ENCODE measurements at regions not wholly inside any gene's neighbourhood (a gene's known extent, or its start where the extent isn't known, plus 50 kb on each side); places are given as distances from the start of the nearest gene placed in this dataset.

GRCh38 chr10:89153971-89154370, 53.1 kb downstream of the CH25H start:
- no peak for DNase-seq (ENCODE audit: low read depth, low spot score)

GRCh38 chr10:89153116-89153515, 54.0 kb downstream of the CH25H start:
- no peak for DNase-seq (ENCODE audit: low read depth, low spot score)

DNA sequence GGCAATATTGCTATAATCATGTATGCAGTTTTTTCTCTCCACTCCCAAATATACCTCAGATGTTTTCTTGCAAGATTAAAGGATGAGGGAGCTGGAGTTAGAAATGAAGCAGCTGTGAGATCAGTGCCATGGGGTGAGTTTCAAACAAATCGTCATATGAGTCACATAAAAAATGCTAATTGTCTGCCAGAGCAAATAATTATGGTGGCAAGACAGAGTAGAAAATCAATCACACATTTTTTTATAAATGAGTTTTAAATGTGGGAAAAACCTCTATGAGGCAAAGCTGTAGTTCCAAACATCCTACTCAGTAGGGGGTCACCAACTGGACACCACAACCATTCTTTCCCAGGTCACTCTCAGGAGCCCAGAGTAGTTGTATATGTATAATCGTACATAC, 55.3 kb downstream of the CH25H start:
- DNase-seq (ENCODE audit: low read depth, low spot score), result no peak

DNA sequence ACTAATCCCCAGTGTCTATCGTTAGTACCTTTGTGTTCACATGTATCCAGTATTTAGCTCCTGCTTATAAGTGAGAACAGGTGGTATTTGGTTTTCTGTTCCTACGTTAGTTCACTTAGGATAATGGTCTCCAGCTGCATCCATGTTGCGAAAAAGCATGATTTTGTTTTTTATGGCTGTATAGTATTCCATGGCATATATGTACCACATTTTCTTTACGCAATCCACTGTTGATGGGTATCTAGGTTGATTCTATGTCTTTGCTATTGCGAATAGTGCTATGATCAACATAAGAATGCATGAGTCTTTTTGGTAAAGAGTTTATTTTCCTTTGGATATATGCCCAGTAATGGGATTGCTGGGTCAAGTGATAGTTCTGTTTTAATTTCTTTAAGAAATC, 59.1 kb downstream of the CH25H start:
- no peak for DNase-seq (ENCODE audit: low read depth, low spot score)

DNA sequence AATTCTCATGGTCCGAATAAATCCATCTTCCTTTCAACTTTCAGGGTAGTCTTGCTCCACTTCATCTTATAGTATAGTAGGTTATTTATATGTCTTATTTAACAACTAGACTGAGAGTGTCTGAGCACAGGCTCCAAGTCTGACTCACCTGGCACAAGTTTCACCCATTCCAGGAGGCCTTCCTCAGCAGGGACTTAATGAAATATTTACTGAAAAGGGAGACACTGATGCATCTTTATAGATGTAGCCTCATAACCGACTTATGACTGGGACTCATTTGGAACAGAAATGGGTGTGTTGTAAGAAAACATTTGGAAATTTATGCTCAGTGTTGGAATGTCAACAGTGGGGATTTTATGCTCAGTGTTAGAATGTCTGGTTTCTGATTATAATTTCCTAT, 59.9 kb downstream of the CH25H start:
- DNase-seq (ENCODE audit: low read depth, low spot score), result no peak

GRCh38 chr10:89144836-89145235, 62.3 kb downstream of the CH25H start:
- peak; percentile 3 for DNase-seq (ENCODE audit: low read depth, low spot score)

GRCh38 chr10:89142590-89142989, 64.5 kb downstream of the CH25H start:
- no peak for DNase-seq (ENCODE audit: low read depth, low spot score)

GRCh38 chr10:89138755-89139490, 68.2 kb downstream of the CH25H start:
- DNase-seq (ENCODE audit: low read depth, low spot score), result no peak

GRCh38 chr10:89134963-89135362, 72.2 kb downstream of the CH25H start:
- DNase-seq (ENCODE audit: low read depth, low spot score), result no peak

DNA sequence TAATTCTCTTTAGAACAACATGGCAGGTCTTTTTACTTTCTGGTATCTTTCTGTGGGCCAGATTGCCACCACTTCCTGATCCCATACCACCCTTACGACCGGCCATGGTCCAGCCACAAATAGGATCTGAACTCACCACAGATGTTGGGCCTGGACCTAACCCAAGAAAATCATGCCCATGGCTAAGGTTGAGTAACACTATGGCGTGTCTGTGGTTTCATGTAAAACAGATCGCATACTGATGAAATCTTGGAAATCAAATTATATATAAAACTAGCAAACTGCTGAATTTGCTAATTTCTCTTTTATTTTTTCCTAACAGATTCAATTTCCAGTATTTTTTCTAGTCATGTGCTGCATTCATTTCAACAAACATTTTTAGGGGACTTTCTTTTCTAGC, 77.2 kb downstream of the CH25H start:
- DNase-seq (ENCODE audit: low read depth, low spot score), result no peak

DNA sequence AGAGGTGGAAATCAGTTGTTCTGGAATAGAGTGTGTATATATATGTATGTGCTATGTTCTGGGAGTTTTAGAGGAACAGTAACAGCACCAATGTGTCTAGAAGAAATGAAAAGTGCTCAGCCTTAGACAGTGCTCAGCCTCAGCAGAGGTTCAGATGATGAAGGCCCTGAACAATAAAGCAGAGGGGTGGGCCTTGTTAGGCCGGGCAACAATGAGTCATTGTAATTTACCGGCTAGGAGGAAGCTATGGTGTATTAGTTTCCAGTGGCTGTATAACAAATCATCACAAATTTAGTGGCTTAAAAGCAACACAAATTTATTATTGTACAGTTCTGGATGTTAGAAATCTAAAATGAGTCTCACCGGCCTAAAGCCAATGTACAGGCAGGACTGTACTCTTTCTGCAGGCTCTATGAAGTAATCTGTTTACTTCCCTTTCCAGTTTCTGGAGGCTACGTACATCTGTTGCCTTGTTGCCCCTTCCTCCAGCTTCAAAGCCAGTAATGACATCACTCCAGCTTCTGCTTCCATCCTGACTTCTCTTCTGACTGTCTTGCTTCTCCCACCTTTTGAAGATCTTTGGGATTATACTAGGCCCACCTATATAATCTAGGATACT, 84.6 kb downstream of the CH25H start:
- peak; percentile 58 for DNase-seq (ENCODE audit: low read depth, low spot score)

DNA sequence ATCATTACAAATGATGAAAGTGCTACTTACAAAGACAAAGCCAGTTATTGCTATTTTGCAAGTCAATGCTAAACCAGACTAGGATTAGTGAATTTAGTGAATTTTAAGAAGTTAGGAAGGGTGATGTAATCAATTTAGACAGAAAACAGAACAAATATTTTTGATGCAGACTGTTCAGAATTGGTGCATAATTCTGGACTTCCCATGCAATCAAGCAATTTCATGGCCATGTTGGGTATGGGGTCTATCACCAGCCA, 85.4 kb downstream of the CH25H start:
- no peak for DNase-seq (ENCODE audit: low read depth, low spot score)

DNA sequence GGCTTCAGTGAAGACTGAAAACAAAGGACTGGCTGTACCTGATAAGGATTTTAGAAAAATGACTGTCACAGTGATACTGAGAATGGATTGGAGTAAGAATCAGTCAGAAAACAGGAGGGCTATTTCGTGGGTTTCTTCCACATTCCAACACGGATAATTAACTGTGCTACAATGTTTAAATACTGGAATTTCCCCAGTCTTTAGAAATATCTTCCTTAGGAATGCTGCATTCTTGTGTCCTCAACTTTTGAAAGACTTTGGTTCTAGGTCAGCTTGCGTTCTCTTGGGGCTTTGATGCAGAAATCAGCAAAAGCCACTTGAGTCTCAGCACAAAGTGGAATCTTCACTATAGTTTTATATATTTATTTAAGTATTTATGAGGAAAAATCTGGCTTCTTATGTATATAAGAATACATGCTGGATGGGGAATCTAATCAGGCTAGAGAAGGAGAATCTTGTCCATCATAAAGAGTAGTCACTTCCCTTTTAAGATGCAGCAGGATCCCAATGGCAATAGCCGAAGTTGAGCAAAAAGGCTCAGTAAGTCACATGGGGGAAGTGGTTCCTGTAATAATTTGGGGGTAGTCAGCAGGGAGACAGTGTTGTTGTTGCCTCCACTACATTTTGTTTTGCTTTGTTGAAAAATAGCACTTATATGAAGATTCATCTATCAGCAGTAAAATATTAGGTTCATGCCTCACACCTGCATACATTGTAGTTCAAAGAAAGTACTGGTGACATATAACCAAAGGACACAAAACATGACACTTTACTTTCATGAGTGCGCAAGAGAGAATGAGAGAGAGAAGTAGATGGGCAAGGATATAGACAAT, 86.0 kb downstream of the CH25H start:
- no peak for DNase-seq (ENCODE audit: low read depth, low spot score)

GRCh38 chr10:89119651-89120050, 87.5 kb downstream of the CH25H start:
- no peak for DNase-seq (ENCODE audit: low read depth, low spot score)

- DNase-seq (ENCODE audit: low read depth, low spot score), result no peak
Observed at GRCh38 chr10:89118091-89118490, 89.0 kb downstream of the CH25H start.

GRCh38 chr10:89115876-89116627, 91.1 kb downstream of the CH25H start:
- DNase-seq (ENCODE audit: low read depth, low spot score), result peak; percentile 32

GRCh38 chr10:89114846-89115625, 92.1 kb downstream of the CH25H start:
- DNase-seq (ENCODE audit: low read depth, low spot score), result peak; percentile 57

DNA sequence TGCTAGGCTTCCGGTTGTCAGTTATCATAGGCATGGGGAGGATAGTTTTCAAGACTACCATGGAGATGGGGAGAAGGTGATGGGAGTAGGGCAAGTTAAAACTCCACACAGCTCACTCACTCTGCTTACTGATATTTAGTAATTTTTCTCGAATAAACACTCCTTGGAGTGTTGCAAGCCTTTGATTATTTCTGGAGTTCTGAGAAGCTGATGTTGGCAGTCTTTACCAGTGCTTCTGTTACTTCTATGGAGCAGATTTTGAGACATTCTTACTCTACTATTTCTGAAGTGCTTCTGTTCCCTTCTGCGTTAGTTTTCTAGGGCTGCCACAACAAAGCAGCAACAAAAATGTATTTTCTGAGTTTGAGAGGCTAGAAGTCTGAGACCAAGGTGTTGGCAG, 104.4 kb downstream of the CH25H start:
- DNase-seq (ENCODE audit: low read depth, low spot score), result no peak

DNA sequence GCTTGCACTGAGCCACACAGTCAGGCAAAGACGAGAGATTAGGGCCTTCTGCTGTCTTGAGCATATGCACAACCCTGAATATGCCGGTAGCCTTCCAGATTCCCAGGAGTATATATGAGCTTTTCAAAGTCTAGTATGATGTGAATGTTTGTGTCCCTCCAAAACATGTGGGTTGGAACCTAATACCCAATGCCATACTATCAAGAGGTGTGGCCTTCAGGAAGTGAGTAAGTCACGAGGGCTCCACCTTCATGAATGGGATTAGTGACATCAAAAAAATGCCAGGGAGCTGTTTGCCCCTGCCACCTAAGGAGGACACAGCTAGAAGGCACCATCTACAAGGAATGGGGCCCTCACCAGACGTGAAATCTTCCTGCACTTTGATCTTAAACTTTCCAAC, 105.2 kb downstream of the CH25H start:
- no peak for DNase-seq (ENCODE audit: low read depth, low spot score)

GRCh38 chr10:89100680-89101079, 106.4 kb downstream of the CH25H start:
- DNase-seq (ENCODE audit: low read depth, low spot score), result no peak

GRCh38 chr10:89097226-89097625, 106.6 kb downstream of the FAS start:
- no peak for DNase-seq (ENCODE audit: low read depth, low spot score)
